ENCODE measurements at regions not wholly inside any gene's neighbourhood (a gene's known extent, or its start where the extent isn't known, plus 50 kb on each side); places are given as distances from the start of the nearest gene placed in this dataset.

DNA sequence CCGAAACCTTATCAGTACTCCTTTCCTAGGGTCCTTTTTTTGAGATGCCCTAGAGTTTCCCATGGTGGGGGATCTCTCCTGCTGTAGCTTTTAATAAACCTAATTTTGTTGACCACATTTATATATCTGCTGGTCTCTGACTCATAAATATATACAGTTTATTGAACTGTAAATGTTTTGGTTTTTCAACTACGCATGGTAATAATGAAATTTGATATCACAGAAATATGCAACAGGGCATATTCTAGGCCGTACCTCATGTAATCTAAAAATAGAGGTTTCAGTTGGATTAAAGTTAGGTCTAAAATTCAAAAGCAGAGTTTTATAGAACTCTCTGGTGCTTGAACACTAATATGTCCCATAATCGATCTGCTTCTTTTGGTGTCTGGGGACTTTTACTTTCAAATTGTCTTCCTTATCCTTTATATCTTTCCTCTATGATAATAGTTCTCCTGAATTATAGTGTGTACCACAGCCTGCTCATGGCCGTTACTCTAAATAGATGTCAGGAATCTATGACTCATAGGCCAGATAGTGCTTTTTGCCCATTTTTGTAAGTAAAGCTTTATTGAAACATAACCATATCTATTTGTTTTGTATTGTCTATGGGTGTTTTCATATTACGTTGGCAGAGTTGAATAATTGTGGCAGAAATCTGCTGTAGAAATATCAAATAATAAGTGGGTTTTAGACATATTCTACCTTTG is 324.8 kb upstream of the PCDH9 start:
- TF ChIP-seq, protein P1, sequence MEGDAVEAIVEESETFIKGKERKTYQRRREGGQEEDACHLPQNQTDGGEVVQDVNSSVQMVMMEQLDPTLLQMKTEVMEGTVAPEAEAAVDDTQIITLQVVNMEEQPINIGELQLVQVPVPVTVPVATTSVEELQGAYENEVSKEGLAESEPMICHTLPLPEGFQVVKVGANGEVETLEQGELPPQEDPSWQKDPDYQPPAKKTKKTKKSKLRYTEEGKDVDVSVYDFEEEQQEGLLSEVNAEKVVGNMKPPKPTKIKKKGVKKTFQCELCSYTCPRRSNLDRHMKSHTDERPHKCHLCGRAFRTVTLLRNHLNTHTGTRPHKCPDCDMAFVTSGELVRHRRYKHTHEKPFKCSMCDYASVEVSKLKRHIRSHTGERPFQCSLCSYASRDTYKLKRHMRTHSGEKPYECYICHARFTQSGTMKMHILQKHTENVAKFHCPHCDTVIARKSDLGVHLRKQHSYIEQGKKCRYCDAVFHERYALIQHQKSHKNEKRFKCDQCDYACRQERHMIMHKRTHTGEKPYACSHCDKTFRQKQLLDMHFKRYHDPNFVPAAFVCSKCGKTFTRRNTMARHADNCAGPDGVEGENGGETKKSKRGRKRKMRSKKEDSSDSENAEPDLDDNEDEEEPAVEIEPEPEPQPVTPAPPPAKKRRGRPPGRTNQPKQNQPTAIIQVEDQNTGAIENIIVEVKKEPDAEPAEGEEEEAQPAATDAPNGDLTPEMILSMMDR (IDR thresholded peaks at IDR 0.05; ENCODE audit: low read length): no peak
- TF ChIP-seq EZH2 (optimal IDR thresholded peaks at IDR 0.05; ENCODE audit: low read depth, low read length): no peak
